ENCODE measurements at regions not wholly inside any gene's neighbourhood (a gene's known extent, or its start where the extent isn't known, plus 50 kb on each side); places are given as distances from the start of the nearest gene placed in this dataset.
"Not testable (repeated sequence)": the region's sequence is repeated elsewhere in the genome, so short reads cannot be mapped to it uniquely, and the experiment has no call there.

DNA sequence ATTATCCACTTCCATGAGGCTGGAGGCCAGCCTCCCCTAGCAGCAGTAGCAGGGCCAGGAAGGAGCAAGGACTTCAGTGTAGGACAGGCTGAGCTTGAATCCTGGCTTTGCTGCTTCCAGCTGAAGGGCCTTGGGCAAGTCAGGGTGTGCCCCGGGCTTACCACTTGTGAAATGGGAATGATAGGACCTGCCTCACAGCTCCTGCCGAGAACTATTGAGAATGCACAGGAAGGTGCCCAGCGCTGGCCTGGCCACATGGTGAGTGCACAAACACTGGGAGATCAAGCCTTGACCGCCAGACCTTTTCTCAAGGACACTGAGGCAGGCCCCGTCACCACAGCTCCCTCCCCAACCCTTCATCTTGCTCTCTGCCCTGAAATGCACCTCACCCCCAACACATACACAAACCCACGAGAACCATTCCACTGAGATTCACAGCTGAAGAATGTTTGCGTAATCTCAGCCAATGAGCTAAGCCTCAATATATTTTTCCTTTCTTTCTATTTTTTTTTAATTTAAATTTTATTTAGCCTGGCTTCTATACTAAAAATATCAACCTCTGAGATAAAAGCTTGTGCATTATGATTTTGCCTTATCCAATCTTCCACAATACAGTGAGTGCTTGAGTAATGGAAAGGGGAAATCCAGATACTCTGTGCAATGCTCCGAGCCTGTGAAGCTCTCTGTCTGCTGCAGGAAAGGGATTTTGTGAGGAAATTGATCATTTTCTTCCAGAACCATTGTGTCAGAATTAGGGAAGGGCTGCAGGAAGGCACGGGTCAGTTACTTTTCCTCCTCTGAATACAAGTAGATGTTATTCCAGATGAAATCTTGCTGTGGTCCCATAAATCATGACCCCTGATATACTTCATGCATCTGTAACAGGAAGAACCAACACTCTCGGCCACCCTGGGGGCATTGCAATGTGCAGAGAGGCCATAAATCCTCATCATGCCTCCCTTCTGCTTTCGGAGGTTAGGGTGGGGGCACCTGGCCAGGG is 193.9 kb downstream of the TLE3 start:
- peak; percentile 70 for DNase-seq

DNA sequence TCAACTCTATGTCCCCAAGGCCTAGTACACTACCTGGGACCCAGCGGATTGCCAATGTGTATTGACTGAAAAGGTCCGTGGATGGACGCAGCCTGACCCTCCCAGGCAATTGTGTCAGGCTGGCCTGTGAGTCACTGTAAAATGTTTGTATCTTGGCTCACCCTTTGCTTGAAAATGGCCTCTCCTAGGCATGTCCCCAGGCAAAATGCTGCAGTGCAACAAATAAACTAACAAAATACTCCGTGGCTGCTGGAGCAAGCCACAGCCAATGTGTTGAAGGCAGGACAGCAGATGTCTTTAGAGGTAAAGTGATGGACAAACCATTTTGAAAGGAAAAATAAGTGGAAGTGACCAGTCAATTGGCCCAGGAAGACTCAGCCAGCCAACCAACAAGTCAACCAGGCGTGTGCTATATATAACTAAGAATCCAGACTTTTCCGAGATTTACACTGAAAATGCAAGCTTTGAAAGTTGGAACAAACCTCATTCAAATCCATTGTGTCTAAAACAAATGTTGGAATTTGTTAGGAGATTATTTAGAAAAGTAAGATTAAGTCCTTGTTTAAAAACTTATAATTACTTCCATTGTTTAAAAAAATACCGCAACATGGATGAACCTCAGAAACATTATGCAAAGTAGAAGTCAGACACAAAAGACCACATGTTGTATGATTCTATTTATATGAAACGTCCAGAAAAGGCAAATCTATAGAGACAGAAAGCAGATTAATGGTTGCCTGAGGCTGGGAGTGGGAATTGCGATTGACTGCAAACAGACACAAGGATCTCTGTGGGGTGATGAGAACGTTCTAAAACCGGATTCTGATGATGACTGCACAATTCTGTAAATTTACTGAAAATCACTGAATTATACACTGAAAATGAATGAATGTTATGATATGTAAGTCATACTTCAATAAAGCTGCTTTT is 191.2 kb downstream of the TLE3 start:
- no peak for DNase-seq

DNA sequence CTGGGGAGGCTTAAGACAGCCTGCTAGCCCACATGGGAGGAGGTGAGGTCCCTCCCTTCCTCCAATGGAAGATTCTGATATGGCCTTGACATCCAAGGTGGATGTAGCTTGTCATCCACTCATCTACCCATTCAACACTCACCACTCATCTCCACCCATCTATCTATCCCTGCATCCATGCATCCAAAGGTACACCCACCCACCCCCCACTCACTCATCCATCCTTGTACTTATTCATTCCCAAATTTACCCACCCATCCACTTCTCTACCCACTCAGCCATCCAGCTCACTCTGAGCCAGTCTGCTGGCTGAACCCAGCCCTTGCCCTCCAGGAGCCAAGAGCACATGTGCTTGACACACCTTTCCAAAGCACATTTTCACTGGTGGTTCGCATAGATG is 189.7 kb downstream of the TLE3 start:
- DNase-seq = no peak

DNA sequence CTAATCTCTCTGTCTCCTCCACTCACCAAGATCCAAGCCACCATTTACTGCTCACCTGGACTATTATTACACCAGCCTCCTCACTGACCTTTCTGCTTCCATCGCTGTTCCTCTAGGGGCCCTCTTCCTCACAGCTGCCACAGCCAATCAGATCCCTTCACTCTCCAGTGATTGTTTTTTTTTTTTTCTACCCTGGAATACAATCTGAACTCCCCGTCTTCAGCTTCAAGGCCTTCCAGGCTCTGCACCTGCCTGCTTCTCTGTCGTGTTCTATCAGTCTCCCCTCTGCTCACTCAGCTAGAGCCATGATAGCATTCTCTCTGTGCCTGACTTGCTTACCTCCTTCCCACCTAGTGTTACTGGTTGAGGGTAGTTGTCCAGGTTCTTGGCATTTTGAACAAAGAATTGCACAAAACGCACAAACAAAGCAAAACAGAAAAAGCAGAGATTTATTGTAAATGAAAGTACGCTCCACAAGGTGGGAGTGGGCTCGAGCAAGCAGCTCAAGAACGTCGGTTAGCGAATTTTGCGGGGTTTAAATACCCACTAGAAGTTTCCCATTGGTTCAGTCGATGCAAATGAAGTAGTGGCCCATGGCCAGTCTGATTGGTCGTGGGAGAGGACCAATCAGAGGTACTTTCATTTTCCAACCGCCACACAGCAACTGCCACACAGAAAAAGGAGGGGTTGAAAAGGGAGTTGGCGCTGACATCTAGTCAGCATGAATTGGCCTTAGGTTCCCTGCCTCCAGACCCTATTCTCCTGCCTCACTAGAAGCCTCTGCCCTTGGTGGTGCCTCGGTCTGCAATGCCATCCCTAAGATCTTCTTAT is 188.9 kb downstream of the TLE3 start:
- no peak for DNase-seq

DNA sequence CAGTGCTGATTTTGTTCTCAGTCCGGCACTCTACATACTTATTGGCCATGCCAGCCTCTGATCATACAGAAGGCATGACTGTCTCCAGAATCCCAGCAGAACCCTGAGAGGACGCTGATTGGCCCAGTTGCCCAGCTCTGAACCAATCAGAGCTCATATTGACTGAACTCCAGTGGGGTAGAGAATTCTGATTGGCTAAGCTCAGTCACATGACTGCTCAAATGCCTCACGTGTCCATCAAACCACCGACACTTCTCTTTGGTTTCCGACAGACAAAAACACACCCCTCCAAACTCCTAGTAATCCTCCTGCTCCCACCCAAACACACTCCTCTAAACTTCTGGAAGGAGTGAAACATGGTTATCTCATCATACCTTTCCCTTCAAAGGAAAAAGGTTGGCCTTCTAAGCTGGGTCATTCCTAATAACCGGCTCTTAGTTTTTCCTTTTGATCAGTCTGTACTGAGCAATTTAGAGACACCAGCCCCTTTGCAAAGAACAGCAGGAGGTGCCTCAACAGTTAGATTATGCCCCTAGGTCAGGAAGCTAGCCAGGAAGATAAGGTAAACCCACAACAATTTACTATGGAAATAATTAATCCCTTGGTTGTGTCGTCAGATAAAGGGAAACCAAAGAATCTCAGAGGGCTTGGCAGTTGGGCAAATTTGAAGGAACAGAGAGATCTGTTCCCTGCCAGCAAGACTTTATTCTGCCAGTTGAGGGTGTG is 187.8 kb downstream of the TLE3 start:
- no peak for DNase-seq

DNA sequence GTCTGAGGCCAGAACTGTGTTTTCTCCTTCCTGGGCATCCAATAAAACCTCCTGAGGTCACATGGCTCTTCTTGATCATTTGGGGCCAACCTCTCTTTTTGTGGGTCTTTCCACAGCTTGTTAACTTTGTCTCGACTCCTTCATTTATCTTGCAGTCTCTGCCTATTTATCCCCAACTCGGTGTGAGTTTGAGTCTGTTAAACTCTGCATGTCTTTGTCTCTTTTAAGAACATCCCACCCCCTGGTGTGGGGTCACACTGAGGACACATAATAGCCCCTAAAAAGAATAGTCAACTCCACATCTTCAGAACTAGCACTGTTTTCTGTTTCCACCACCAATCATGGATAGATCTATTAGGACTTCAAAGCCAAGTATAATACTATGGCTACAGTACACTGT is 187.2 kb downstream of the TLE3 start:
- no peak for DNase-seq

DNA sequence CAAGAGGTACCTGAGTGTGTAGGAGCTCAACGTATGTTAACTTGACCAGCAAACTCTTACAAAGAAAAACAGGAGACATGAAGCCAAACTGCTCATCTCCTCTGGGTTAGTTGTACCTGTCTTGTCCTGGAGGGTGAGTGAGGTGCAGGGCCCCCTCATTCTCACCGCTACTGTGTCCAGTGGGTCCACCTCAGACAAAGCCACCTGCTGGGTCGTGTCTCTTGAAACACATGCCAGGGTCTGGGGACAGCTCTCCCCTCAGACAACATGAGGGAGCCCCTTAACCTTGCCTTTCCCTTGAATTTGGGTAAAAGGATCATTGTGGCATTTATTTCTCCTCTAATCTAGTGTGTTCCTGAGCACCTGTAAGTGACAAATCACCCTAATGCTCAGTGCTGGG is 185.6 kb downstream of the TLE3 start:
- DNase-seq = no peak

DNA sequence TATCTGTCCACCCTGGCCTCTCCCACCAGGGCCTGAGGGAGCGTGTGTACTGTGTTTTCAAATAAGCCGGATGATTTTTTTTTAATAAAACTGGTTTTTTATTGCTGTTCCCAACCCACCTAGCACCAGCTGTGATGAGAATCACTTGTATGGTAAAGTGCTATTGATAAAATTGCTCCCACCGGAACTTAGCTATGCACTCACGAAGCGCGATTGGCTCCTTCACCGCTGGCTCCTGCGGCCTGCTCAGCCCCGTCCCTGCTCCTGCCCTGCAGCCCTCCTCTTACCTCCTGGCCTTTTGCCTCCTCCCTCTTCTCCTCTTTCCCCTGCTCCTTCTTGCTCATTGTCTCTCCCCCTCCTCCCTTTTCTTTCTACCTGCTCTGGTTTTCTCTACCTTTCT is 183.7 kb downstream of the TLE3 start:
- DNase-seq = no peak

DNA sequence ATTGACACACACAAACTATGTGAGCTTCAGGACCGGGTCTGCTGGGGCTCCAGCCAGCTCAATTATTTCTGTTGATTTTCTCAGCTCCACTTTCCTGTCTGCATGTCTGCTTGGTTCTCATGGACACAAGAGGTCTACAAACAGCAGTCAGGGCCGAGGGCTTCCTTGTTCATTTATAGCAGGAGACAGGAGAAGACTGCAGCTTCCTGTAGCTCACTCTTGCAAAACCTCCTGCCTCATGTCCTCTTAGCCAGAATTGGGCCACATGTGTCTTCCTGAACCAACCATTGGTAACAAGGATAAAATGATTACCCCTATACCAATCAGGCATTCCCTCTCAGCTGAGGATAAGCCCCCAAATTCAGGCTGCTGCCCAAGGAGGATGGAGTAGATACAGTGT is 182.8 kb downstream of the TLE3 start:
- DNase-seq = no peak

DNA sequence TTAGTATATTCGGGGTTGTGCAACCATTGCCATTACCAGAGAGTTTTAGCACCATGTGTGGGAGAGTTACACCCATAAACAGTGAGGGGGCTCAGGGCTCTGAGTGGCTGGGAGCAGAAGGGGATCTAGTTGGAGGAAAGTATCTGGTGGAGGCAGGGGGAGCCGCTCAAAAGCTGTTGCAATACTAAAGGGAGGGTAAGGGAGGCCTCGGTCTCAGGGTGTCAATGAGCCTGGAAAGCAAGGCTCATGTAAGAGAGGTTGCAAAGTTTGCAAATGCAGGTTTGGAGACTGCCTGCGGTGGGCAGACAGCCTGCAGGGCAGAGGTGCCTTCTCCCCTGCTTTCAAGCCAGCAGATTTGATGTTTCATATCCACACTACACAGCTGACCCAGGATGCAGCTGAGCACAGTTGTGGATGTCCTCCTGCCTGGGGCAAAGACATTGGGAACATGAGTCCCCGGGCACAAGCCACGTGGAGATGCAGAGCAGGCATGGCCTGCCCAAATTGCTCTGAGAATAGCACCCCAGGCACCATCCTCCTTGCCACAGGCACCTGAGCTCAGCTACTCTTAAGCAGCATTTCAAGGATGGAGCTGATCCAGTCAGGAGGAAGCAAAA is 181.4 kb downstream of the TLE3 start:
- no peak for DNase-seq

DNA sequence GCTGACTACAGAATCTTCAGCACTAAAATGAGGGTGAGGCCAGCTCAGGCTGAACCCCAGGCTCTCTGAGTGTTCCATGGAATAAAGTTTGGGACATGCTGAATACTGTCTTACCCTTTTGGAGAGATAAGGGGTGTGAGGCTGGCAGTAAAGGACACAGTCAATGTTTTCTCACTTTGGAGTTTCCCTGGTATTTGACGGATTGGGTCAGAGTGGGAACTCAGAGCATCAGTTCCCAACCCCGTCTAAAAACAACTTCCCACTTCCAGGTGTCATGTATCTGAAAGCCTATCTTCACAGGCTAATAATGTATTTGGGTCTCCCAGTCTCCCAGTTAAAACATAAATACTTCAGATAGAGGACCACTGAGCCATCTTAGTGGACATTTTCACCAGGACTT is 180.7 kb downstream of the TLE3 start:
- DNase-seq = no peak

DNA sequence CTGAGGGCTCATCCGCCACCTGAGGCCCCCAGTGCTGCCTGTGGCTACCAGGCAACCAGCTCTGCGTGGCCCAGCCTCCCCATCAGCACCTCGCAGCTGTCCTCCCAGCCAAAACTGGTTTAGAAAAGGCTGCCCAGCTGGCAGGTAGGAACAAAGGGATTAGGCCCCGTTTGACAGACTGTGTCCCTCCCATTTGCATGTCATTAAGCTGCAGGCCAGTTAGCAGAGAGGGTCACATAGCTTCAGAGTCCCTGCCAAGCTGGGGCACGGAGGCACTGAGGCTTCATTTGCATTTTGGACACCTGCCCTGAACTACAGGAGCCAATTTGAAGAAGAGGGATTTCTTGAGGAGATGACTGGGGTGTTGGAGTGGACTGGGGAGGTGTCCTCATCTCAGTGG is 177.9 kb downstream of the TLE3 start:
- DNase-seq = no peak

DNA sequence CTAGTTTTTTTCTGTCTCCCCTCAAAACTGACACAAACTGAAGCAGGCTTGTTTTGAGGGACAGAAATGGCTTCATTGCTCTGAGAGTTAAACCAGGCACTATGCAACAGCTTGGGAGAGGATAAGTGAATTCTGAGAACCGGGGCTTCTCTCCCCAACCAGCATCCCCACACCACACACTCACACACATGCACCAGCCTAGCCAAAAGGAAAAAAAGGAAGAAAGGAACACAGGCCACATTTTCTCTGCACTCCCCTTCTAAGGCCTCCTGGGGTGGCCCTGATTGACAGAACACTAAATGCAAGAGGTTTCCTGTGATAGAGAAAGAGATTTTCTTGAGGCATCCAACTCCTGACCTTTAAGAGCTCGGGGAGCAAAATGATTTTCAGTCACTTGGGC is 177.5 kb downstream of the TLE3 start:
- no peak for DNase-seq

DNA sequence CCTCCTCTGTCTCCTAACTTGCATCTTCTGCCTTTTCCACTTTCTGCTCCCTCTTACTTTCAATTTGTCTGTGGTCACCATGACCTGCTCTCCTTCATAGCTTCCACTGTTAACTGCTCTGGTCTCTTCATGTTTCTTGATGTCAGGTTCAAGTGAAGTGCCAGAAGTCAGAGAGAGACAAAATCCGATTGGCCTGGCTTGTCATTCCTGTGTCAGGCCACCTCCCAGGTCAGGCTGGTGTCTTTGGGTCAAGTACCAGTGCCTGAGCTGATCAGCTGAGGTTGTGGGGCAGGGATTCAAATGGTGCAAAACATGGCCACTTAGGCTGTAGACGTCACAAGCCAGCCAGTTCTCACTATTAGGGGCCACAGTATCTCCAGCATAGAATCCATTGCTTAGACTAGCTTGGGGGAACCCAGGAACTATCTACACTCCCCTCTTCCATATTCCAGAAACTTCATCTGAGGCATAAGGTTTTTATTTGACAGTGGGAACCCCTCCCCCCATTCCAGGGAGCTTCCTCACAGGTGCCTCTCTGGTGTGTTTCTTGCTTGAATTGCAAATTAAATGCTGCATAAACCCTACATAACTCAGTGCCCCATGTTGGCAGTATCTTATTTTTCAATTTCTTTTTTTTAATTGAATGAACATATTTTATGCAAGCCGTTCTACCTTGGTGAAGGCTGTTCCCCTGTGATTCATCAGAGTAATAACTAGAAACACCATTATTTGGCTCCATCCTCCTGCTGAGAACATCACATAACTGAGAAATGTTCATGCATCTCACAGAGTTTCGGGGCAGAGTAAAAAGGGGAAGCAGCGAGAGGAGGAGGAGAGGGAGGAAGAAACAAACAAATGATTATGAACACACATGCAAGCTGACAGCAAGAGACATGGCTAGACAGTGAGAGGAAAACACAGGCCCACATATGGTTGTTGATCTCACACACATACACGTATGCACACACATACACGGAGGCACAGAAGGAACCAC is 175.8 kb downstream of the TLE3 start:
- no peak for DNase-seq

DNA sequence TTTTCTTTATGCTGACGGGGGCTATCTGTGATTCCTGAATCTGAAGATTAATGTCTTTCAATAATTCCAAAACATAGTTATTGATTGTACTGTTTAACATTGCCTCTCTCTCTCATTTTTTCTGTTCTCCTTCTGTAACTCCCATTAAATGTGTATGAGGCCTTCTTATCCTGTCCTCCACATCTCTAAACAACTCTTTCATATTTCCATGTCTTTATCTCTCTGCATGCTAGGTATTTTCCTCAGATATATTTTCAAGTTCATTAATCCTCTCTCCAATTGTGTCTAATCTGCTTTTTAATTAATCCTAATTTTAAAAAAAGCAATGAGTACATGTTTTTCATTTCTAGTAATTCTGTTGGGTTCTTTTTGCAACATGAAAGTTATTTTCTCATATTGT is 173.2 kb downstream of the TLE3 start:
- DNase-seq = no peak

DNA sequence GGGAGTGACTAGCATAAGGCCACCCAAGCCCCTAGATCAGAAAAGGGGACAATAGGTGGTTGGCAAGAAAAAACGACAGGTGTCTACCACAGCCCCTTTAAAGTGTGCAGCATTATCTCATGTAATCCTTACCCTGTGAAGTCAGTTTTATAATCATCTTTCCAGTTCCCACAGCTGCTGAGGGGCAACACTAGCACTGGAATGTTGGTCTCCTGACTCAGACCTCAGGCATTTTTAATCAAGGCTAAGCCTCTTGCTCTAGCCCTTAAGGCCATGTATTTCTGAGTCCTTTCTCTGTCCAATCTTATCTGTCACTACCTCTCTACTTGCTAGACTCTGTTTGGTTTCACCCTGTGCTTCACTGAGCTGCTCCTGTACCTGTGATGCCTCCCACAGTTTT is 171.7 kb downstream of the TLE3 start:
- peak; percentile 76 for DNase-seq

DNA sequence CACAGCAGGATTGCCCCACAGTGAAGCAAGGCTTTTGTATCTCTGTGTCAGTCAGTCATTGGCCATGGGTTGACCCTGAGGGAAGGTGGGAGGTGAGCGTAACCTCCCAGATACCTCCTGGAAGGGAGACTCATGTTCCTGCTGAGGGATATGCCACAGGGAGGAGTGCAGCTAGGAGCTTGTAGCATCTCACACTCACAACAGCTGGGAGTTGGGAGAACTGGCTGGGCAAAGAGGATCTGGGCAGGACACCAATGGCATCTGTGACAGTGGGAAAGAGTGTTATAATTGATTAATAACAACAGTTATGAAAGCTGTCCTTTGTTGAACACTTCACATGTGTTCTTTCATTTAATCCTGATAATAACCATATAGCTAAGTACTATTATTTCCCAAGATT is 171.0 kb downstream of the TLE3 start:
- no peak for DNase-seq

DNA sequence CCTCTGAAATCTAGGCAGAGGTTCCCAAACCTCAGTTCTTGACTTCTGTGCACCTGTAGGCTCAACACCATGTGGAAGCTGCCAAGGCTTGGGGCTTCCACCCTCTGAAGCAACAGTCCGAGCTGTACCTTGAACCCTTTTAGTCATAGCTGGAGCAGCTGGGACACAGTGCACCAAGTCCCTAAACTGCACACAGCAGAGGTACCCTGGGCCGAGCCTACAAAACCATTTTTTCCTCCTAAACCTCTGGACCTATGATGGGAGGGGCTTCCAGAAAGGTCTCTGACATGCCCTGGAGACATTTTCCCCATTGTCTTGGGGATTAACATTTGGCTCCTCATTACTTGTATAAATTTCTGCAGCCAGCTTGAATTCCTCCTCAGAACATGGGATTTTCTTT is 168.8 kb downstream of the TLE3 start:
- not testable (repeated sequence) for DNase-seq

DNA sequence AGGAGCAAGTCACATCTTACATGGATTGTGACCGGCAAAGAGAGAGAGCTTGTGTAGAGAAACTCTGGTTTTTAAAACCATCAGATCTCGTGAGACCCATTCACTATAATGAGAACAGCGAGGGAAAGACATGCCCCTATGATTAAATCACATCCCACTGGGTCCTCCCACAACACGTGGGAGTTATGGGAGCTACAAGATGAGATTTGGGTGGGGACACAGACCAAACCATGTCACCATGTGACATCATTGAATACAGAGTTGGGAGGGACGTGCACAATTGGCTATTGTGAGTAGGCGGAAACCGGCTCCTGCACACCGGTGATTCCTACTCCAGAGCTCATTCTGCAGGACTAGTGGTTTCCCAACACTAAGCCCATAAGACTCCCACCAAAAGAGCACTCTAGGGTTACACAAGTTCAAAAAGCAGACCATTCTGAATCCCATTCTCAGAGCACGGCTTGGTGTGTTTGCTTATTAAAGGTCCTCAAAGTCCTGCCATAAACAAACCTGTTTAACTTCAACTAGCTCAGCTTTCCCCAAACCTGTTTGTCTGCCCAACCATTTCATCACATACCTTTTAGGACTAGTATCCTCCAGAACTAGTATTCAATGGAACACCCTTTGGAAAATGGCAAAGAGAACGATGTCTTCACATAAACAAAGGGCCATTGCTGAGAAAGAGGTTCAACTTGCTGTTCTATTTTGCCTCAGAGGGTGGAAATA is 167.6 kb downstream of the TLE3 start:
- no peak for DNase-seq

Data from fibroblast of skin of scalp (primary cell).